NCI-H1092 treated with DMSO at 0.1 percent for 48 hours (cell line): ENCODE measurements at regions not wholly inside any gene's neighbourhood (a gene's known extent, or its start where the extent isn't known, plus 50 kb on each side); places are given as distances from the start of the nearest gene placed in this dataset.
"Not testable (repeated sequence)": the region's sequence is repeated elsewhere in the genome, so short reads cannot be mapped to it uniquely, and the experiment has no call there.

Experiments
- DNase-seq: peaks from one replicate; lab custom pipeline; 2025; lab: John Stamatoyannopoulos, UW

- no peak for DNase-seq
Measured at GRCh38 chr7:4438723-4439245, 243.3 kb upstream of the FOXK1 start.

GRCh38 chr7:4439444-4439843 is 242.7 kb upstream of the FOXK1 start:
- DNase-seq = no peak

GRCh38 chr7:4444106-4444505 is 238.0 kb upstream of the FOXK1 start:
- DNase-seq = no peak

GRCh38 chr7:4445777-4446176 is 236.3 kb upstream of the FOXK1 start:
- DNase-seq = no peak

GRCh38 chr7:4449263-4449662 is 232.8 kb upstream of the FOXK1 start:
- DNase-seq = no peak

- no peak for DNase-seq
Measured at GRCh38 chr7:4450483-4450882, 231.6 kb upstream of the FOXK1 start.

GRCh38 chr7:4460597-4460996 is 221.5 kb upstream of the FOXK1 start:
- peak; percentile 52 for DNase-seq

- no peak for DNase-seq
Measured at GRCh38 chr7:4461531-4461930, 220.6 kb upstream of the FOXK1 start.

- no peak for DNase-seq
Measured at GRCh38 chr7:4468320-4469102, 213.6 kb upstream of the FOXK1 start.

- no peak for DNase-seq
Measured at GRCh38 chr7:4470246-4470645, 211.8 kb upstream of the FOXK1 start.

- DNase-seq = peak; percentile 57
Measured at GRCh38 chr7:4472728-4473127, 209.4 kb upstream of the FOXK1 start.

- DNase-seq = peak; percentile 67
Measured at GRCh38 chr7:4479367-4480039, 202.6 kb upstream of the FOXK1 start.

- DNase-seq = not testable (repeated sequence)
Measured at GRCh38 chr7:4480131-4480530, 202.0 kb upstream of the FOXK1 start.

GRCh38 chr7:4483851-4484250 is 198.2 kb upstream of the FOXK1 start:
- DNase-seq = no peak

GRCh38 chr7:4484545-4484944 is 197.6 kb upstream of the FOXK1 start:
- DNase-seq = no peak

- no peak for DNase-seq
Measured at GRCh38 chr7:4486907-4487306, 195.2 kb upstream of the FOXK1 start.

- DNase-seq = not testable (repeated sequence)
Measured at GRCh38 chr7:4496911-4497310, 185.2 kb upstream of the FOXK1 start.

- DNase-seq = no peak
Measured at GRCh38 chr7:4500812-4501211, 181.3 kb upstream of the FOXK1 start.

GRCh38 chr7:4507886-4508285 is 174.2 kb upstream of the FOXK1 start:
- DNase-seq = not testable (repeated sequence)

GRCh38 chr7:4513450-4513849 is 168.6 kb upstream of the FOXK1 start:
- no peak for DNase-seq

- no peak for DNase-seq
Measured at GRCh38 chr7:4519819-4520520, 162.1 kb upstream of the FOXK1 start.

GRCh38 chr7:4523219-4523618 is 158.9 kb upstream of the FOXK1 start:
- no peak for DNase-seq

- no peak for DNase-seq
Measured at GRCh38 chr7:4523873-4524272, 158.2 kb upstream of the FOXK1 start.
